ENCODE measurements at regions not wholly inside any gene's neighbourhood (a gene's known extent, or its start where the extent isn't known, plus 50 kb on each side); places are given as distances from the start of the nearest gene placed in this dataset.
A peak's percentile ranks its signal among the peaks of the same experiment; 100 is the strongest.

DNA sequence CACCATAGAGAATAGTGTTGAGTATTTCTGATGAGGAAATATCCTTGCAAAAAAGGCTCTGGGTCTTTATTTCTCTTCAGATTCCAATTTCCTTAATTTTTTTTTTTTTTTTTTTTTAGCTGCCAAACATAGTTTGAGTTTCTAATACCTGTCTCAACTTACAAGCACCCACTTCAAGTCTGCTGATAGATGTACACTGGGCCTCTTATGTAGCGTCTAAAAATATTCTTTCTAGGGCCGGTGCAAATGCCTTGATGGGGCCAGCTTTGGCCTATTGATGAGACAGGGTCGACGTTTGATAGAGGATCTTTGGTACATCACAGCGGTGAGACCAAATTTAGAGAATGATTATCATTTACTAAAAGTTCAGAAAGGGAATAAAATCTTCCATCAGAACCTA, 626.4 kb downstream of the LMO4 start:
- H3K4me3 ChIP-seq, result no peak overlapping the region
- H3K9me3 ChIP-seq, result no peaks in the 10 kb centered on the region
- no peaks in the 10 kb centered on the region for H3K27me3 ChIP-seq
- intact Hi-C loops (cut with DNase I; ENCODE audit: low total_unique reads), result no loop called here
- WGBS, 2 donors, result 93 to 94% methylated on average over 5 of the region's 5 CpGs
- H3K27ac ChIP-seq, result no peak overlapping the region
- no peaks in the 10 kb centered on the region for H3K36me3 ChIP-seq (ENCODE audit: low read depth, missing control alignments)
- TF ChIP-seq, protein P1, sequence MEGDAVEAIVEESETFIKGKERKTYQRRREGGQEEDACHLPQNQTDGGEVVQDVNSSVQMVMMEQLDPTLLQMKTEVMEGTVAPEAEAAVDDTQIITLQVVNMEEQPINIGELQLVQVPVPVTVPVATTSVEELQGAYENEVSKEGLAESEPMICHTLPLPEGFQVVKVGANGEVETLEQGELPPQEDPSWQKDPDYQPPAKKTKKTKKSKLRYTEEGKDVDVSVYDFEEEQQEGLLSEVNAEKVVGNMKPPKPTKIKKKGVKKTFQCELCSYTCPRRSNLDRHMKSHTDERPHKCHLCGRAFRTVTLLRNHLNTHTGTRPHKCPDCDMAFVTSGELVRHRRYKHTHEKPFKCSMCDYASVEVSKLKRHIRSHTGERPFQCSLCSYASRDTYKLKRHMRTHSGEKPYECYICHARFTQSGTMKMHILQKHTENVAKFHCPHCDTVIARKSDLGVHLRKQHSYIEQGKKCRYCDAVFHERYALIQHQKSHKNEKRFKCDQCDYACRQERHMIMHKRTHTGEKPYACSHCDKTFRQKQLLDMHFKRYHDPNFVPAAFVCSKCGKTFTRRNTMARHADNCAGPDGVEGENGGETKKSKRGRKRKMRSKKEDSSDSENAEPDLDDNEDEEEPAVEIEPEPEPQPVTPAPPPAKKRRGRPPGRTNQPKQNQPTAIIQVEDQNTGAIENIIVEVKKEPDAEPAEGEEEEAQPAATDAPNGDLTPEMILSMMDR (IDR thresholded peaks at IDR 0.05), result no peak
- no peak for TF ChIP-seq POLR2A (IDR thresholded peaks at IDR 0.05)
- DNase-seq, result no peak
- no peaks in the 10 kb centered on the region for H3K4me1 ChIP-seq

- Histone ChIP-seq H3K36me3 (ENCODE audit: low read depth, missing control alignments) (no peaks in the 10 kb centered on the region), H3K4me1 (no peaks in the 10 kb centered on the region), H3K27ac (no peak overlapping the region), H3K9me3 (no peaks in the 10 kb centered on the region), H3K4me3 (no peak overlapping the region), H3K27me3 (no peaks in the 10 kb centered on the region)
- DNase-seq, result no peak
- intact Hi-C loops (cut with DNase I; ENCODE audit: low total_unique reads), result no loop called here
- TF ChIP-seq, protein P1 (IDR thresholded peaks at IDR 0.05), result no peak
- TF ChIP-seq POLR2A (IDR thresholded peaks at IDR 0.05), result no peak
- 42 to 64% methylated on average over 6 of the region's 6 CpGs for WGBS, 2 donors
Observed at GRCh38 chr1:87956072-87956471, 627.4 kb downstream of the LMO4 start.

- no peaks in the 10 kb centered on the region for H3K9me3 ChIP-seq
- H3K4me1 ChIP-seq, result no peaks in the 10 kb centered on the region
- no peak overlapping the region for H3K4me3 ChIP-seq
- intact Hi-C loops (cut with DNase I; ENCODE audit: low total_unique reads), result no loop called here
- no peaks in the 10 kb centered on the region for H3K27me3 ChIP-seq
- TF ChIP-seq, protein P1 (IDR thresholded peaks at IDR 0.05), result no peak
- TF ChIP-seq POLR2A (IDR thresholded peaks at IDR 0.05), result no peak
- no peaks in the 10 kb centered on the region for H3K36me3 ChIP-seq (ENCODE audit: low read depth, missing control alignments)
- no peak for DNase-seq
- 74 to 76% methylated on average over 1 of the region's 1 CpG for WGBS, 2 donors
- H3K27ac ChIP-seq, result peak overlapping the region in 1 of 2 donors; percentile 67
Observed at GRCh38 chr1:87956750-87957149, 628.1 kb downstream of the LMO4 start.

DNA sequence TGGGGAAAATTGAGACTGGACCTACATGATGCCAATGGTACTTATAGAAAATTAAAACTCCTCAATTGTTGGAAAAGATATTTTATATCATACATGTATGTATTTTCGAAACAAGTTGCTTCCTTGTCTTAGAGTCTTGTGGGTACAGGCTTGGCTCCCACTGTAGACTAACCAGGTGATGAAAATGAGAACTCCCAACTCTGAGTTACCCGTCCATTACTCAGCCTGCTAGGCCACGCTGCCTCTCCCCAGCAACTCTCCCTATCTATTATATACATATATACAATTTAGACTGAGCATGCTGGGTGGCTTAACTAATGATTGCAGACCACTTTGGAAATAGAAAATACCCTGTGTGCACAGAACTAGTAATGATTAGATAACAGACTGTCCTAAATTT, 628.7 kb downstream of the LMO4 start:
- no peak for DNase-seq
- H3K27me3 ChIP-seq, result no peaks in the 10 kb centered on the region
- H3K4me1 ChIP-seq, result no peaks in the 10 kb centered on the region
- TF ChIP-seq POLR2A (IDR thresholded peaks at IDR 0.05), result no peak
- TF ChIP-seq, protein P1 (IDR thresholded peaks at IDR 0.05), result no peak
- peak overlapping the region in 1 of 2 donors; percentile 67 for H3K27ac ChIP-seq
- no peaks in the 10 kb centered on the region for H3K9me3 ChIP-seq
- H3K4me3 ChIP-seq, result no peak overlapping the region
- intact Hi-C loops (cut with DNase I; ENCODE audit: low total_unique reads), result no loop called here
- WGBS, 2 donors, result 85 to 96% methylated on average over 3 of the region's 3 CpGs
- no peaks in the 10 kb centered on the region for H3K36me3 ChIP-seq (ENCODE audit: low read depth, missing control alignments)

- TF ChIP-seq, protein P1 (IDR thresholded peaks at IDR 0.05), result no peak
- TF ChIP-seq POLR2A (IDR thresholded peaks at IDR 0.05), result no peak
- 80 to 82% methylated on average over 4 of the region's 4 CpGs for WGBS, 2 donors
- DNase-seq, result no peak
Observed at GRCh38 chr1:87958201-87958600, 629.5 kb downstream of the LMO4 start.

More at GRCh38 chr1:87958201-87958600, 629.5 kb downstream of the LMO4 start:
- Histone ChIP-seq H3K36me3 (ENCODE audit: low read depth, missing control alignments) (no peaks in the 10 kb centered on the region), H3K4me3 (no peak overlapping the region), H3K9me3 (no peaks in the 10 kb centered on the region), H3K4me1 (no peaks in the 10 kb centered on the region), H3K27ac (peak overlapping the region; percentile 3 to 67), H3K27me3 (no peaks in the 10 kb centered on the region)
- intact Hi-C loops (cut with DNase I; ENCODE audit: low total_unique reads), result no loop called here

All from testis (tissue), 2 donors.